ENCODE measurements at regions not wholly inside any gene's neighbourhood (a gene's known extent, or its start where the extent isn't known, plus 50 kb on each side); places are given as distances from the start of the nearest gene placed in this dataset.

DNA sequence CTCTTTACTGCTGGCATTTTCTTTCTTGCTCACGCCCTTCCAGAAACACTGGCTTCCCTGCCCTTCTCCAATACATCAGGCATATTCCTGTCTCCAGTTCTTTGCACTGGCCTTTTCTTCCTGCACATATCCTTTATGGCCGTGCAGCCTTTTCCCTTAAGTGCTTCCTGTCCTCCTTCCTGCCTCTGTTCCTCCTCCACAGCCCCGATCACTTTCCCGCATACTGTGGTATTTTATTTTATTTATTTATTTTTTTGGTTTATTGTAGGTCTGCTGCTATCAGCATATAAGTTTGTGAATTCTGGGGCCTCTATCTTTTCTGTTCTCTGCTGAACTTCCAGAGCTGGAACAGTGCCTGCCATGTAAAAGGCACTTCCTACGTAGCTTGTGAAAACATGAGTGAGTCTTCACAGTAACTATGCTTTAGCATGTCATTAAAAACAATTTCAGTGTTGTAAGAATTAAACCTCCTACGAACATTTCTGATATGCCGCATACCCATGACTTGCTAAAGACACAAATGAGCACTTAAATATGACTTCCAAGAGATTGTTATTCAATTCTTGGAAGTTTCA lies 289.1 kb downstream of the TRIB2 start:
- no peaks in the 10 kb centered on the region for H3K36me3 Mint-ChIP-seq
- no peak overlapping the region for H3K27ac Mint-ChIP-seq
- H3K27me3 Mint-ChIP-seq, result peaks cover 4% of the 10 kb centered on the region
- no peaks in the 10 kb centered on the region for H3K9me3 Mint-ChIP-seq (ENCODE audit: low read depth)
- H3K4me3 Mint-ChIP-seq, result no peak overlapping the region
- peaks cover 2% of the 10 kb centered on the region for H3K4me1 Mint-ChIP-seq (ENCODE audit: low read depth)

DNA sequence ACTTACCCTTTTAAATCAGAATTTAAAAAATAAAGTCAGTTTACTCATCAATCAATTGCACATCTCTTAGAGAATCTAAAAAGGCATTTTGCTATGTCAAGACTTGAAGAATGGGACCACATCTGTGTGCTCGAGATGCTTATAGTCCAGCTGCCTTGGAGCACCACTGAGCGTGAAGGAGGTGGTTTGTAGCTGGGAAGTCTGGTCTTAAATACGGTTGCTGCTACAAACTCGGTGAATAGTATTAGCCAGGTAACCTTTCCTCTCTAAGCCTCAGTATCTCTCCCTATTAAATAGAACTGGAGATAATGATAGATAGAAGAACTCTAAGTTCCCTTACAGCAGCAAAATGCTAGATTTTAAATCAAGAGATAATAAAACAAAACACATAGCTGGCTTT lies 289.7 kb downstream of the TRIB2 start:
- H3K36me3 Mint-ChIP-seq, result no peaks in the 10 kb centered on the region
- H3K27ac Mint-ChIP-seq, result no peak overlapping the region
- H3K9me3 Mint-ChIP-seq (ENCODE audit: low read depth), result no peaks in the 10 kb centered on the region
- peaks cover 2% of the 10 kb centered on the region for H3K4me1 Mint-ChIP-seq (ENCODE audit: low read depth)
- no peak overlapping the region for H3K4me3 Mint-ChIP-seq
- peaks cover 4% of the 10 kb centered on the region for H3K27me3 Mint-ChIP-seq

DNA sequence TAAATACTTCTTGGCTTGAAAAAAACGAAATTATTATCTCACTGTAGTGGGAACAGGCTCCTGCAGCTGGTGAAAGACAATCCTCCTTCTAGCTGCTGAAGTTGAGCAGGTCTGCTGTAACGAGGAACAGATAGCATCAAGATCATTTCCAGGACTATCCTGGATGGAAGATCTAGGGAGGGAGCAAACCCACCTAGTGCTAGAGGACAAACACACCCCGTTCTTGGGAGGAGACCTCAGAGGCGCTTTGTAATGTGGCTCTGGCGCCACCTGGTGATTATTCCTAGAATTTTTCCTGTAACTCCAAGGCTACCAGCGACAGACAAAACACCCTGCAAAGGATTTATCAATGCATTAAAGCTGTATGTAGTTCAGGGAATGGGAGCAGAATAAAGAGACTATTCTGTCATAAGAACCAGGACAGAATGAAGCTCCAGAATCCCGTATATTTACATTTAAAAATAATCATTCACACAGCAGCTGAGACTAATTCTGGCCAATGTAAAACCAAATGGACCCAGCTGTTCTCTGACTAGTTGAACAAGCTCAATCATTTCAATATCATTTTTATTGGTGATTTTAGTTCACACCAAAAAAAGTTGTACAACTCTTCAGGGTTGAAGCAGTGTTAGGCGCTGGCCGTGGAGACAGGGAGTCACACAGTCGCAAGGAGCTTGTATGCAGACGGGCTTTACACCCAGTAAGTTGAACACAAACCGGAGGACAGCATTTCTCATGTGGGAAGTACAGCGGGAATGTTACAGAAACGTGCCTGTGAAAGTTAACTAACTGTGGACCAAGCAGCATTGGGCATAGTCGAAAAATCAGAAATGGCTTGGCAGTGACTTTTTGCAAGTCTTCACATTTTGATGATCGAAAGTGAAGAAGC lies 290.3 kb downstream of the TRIB2 start:
- Mint-ChIP-seq H3K27ac (no peak overlapping the region), H3K4me3 (no peak overlapping the region), H3K9me3 (ENCODE audit: low read depth) (no peaks in the 10 kb centered on the region), H3K36me3 (no peaks in the 10 kb centered on the region), H3K4me1 (ENCODE audit: low read depth) (peaks cover 2% of the 10 kb centered on the region), H3K27me3 (peaks cover 7% of the 10 kb centered on the region)

DNA sequence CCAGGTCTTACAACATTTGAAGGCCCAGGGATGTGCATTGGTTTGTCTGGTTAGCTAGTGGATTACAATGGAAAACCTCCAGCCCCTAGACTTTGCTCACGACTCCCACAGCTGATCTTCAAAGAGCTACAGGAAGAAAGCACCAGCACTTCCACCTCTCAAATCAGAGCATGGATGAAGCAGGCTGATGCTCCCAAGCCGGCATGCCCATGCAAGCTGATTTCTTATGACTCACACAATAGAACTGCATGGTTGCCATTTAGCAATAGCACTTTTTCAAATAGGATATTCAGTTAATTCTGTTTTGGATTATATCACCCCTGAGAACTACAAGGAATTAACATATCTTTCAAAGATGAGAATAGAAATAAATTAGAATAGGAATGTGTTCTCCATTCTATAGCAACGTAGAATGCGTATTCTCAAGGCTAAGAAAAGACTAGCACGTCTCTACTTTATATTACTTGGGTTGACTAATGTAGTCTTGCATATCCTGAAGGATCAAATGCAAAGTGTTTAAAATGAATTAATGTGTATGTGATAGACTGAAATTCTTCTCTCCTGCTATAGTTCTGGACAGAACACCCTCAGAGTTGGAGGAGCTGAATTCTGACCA lies 292.4 kb downstream of the TRIB2 start:
- Mint-ChIP-seq H3K4me3 (no peak overlapping the region), H3K36me3 (no peaks in the 10 kb centered on the region), H3K27ac (no peak overlapping the region), H3K27me3 (peaks cover 19% of the 10 kb centered on the region), H3K9me3 (ENCODE audit: low read depth) (no peaks in the 10 kb centered on the region), H3K4me1 (ENCODE audit: low read depth) (peaks cover 2% of the 10 kb centered on the region)

DNA sequence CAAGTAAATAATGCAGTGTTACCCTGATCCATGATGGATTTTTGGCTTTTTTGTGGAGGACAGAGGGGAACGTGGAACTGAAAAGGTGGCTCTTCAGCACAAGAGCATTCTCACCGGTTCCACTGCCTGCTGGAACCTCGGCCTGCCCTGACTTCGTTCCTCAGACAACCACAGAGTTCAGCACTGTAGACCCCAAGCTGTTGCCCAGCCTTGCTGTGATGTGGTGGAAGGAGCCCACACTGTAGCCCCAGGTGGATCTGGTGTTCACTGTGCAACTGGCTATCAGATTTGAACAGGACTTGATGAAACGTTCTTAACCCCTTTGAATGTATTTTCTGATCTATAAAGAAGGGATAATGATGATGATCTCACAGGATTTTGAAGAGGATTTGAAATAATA lies 293.5 kb downstream of the TRIB2 start:
- Mint-ChIP-seq H3K9me3 (ENCODE audit: low read depth) (no peaks in the 10 kb centered on the region), H3K27ac (no peak overlapping the region), H3K27me3 (peaks cover 23% of the 10 kb centered on the region), H3K36me3 (no peaks in the 10 kb centered on the region), H3K4me3 (no peak overlapping the region), H3K4me1 (ENCODE audit: low read depth) (peaks cover 2% of the 10 kb centered on the region)

DNA sequence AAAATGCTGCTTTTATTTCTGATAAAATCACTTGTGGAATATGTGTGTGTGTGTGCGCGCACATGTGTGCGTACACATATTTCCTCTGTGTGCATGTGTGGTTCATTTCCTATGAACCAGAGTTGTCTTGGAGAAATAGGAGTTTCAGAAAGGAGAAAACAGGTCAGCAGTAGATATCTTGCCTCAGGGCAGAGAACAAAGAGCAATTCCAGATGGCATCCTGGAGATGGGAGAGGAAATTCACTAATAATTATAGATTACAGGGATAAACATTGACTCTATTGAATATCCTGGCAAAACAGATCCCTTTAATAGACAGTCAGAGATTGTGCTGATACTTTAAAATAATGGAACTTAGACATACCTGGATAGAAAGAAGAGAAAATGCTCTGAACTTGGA lies 298.0 kb downstream of the TRIB2 start:
- Mint-ChIP-seq H3K4me3 (no peak overlapping the region), H3K27ac (no peak overlapping the region), H3K9me3 (ENCODE audit: low read depth) (no peaks in the 10 kb centered on the region), H3K27me3 (peaks cover 39% of the 10 kb centered on the region), H3K36me3 (no peaks in the 10 kb centered on the region), H3K4me1 (ENCODE audit: low read depth) (peaks cover 3% of the 10 kb centered on the region)

DNA sequence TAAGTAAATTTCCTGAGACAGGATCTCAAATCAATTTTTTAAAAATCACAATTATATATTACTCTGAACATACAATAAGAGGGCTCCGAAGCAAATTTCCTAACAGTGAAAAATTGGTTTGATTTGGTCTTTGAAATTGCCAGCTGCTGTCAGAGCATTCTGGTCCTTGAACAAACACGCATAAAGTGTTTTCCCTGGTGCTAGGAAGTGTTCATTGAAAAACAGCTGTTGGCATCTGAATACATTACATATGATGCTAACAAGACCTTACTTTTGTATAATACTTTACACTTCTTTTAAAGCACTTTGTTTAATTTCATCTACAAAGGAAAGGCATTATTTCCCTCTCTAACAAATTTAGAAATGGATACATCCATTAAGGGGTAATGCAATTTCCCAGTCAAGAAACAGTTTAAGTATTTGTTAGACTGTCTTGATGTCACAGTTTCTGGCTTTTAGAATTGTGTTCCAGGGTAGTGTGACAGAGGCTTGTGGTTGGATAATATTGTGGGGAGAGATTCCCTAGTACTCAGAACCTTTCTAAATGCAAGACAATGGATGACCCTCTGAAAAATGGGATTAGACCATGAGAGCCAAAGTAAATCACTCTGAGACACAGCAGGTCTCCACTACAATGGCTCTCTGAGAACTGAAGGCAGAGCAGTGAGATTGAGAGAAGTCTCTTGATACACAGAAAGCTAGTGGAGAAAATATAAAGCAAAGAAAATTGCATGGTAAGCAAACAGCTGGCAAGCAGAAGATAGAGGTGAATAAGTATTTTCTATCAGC lies 299.0 kb downstream of the TRIB2 start:
- Mint-ChIP-seq H3K27me3 (peaks cover 39% of the 10 kb centered on the region), H3K4me3 (no peak overlapping the region), H3K9me3 (ENCODE audit: low read depth) (no peaks in the 10 kb centered on the region), H3K36me3 (no peaks in the 10 kb centered on the region), H3K4me1 (ENCODE audit: low read depth) (peaks cover 3% of the 10 kb centered on the region), H3K27ac (no peak overlapping the region)

DNA sequence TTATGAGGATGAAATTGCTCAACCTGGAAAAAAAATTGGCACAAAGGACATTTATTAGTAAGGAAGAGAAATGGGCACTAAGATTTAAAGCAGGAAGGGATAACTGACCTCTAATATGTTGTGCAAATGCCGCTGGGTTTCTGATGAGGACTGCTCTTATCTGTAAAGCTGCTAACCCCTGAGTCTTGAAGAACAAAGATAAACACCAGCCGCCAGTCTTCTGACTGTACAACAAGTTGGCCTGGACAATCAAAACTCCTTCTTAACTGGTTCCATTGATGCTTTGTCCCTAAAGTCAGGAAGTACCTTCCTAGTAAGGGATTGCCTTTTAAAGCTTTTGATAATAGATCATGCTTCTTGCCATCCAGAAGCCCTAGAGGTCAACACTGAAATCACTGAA lies 301.8 kb downstream of the TRIB2 start:
- Mint-ChIP-seq H3K4me1 (ENCODE audit: low read depth) (peaks cover 3% of the 10 kb centered on the region), H3K4me3 (no peak overlapping the region), H3K36me3 (no peaks in the 10 kb centered on the region), H3K9me3 (ENCODE audit: low read depth) (no peaks in the 10 kb centered on the region), H3K27me3 (peaks cover 33% of the 10 kb centered on the region), H3K27ac (no peak overlapping the region)

DNA sequence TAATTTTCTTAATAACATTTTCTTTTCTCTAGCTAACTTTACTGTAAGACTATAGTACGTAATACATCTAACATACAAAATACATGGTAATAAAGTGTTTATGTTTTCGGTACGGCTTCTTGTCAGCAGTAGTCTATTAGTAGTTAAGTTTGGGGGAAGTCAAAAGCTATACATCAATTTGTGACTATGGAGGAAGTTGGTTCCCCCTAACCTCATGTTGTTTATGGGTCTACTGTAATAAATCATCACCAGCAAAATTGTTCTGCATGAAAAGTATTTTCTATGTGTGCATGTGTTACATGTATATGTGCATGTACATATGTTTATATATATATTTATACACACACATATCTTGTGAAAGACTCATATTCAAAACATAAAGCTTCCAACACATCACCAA lies 303.0 kb downstream of the TRIB2 start:
- no peaks in the 10 kb centered on the region for H3K9me3 Mint-ChIP-seq (ENCODE audit: low read depth)
- peaks cover 29% of the 10 kb centered on the region for H3K27me3 Mint-ChIP-seq
- H3K4me3 Mint-ChIP-seq, result no peak overlapping the region
- H3K36me3 Mint-ChIP-seq, result no peaks in the 10 kb centered on the region
- no peak overlapping the region for H3K27ac Mint-ChIP-seq
- H3K4me1 Mint-ChIP-seq (ENCODE audit: low read depth), result peaks cover 3% of the 10 kb centered on the region

DNA sequence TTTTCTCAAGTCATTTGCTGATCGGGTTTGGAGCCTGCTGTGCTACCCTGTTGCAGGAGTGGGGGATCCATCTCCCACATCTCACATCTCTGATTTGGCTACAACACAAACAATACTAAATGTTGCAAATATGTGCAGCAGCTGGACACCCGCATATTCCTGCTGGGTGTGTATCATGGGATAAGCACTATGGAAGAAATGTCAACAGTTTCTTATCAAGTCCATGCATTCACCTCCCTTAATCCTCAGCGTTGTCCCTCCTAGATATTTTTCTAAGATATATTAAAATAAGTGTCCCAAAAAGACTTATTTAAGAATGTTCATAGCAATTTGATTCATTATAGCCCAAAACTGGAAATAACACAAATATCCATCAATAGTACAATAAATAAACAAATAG lies 303.7 kb downstream of the TRIB2 start:
- Mint-ChIP-seq H3K27me3 (peaks cover 30% of the 10 kb centered on the region), H3K4me3 (no peak overlapping the region), H3K9me3 (ENCODE audit: low read depth) (no peaks in the 10 kb centered on the region), H3K27ac (no peak overlapping the region), H3K4me1 (ENCODE audit: low read depth) (peaks cover 3% of the 10 kb centered on the region), H3K36me3 (no peaks in the 10 kb centered on the region)

DNA sequence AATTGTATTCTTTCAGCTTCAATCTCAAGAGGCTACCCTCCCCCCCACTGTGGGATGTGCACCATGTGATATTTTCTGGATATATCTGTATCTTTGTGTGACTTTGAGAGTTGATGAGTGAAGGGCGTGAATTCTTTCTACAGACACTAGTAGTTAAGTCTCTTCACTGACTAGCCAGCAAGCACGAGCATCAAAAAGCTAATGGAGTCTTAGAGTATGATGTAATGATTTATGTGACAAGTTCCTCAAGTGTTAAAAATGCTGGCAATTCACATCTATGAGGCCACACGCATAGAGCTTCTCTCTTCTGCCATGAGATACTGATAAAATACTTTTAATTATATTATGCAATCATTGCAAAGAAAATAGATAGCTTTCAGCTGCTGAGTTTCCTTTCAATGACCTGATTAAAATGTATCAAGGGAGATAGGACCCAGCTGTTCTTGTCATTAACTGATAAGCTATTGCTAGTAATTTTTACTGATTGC lies 304.8 kb downstream of the TRIB2 start:
- H3K4me3 Mint-ChIP-seq, result no peak overlapping the region
- peaks cover 27% of the 10 kb centered on the region for H3K27me3 Mint-ChIP-seq
- H3K36me3 Mint-ChIP-seq, result no peaks in the 10 kb centered on the region

DNA sequence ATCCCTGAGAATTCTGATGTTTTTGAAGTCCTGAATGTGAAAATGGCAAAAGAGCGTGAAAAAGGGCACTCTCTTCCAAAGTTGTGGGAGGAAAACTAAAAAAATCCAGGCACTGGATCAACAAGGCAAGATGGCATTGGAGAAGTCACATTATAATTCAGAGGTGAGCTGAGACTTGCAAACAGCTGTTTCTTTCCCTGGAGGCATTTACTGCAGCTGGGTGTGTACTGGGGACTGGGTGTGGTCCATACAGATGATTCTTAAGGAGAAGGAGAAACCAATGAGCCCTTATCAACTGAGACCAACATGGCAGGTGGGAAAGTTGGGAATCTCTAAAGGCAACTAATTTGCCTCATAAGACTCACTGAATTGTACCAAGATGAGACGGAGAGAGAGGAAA lies 313.9 kb downstream of the TRIB2 start:
- Mint-ChIP-seq H3K36me3 (no peaks in the 10 kb centered on the region), H3K27me3 (peaks cover 19% of the 10 kb centered on the region), H3K4me1 (ENCODE audit: low read depth) (no peaks in the 10 kb centered on the region), H3K9me3 (ENCODE audit: low read depth) (no peaks in the 10 kb centered on the region), H3K4me3 (no peak overlapping the region), H3K27ac (no peak overlapping the region)

More for the DNA sequence above, 304.8 kb downstream of the TRIB2 start:
- Mint-ChIP-seq H3K9me3 (ENCODE audit: low read depth) (no peaks in the 10 kb centered on the region), H3K27ac (no peak overlapping the region), H3K4me1 (ENCODE audit: low read depth) (peaks cover 3% of the 10 kb centered on the region)

DNA sequence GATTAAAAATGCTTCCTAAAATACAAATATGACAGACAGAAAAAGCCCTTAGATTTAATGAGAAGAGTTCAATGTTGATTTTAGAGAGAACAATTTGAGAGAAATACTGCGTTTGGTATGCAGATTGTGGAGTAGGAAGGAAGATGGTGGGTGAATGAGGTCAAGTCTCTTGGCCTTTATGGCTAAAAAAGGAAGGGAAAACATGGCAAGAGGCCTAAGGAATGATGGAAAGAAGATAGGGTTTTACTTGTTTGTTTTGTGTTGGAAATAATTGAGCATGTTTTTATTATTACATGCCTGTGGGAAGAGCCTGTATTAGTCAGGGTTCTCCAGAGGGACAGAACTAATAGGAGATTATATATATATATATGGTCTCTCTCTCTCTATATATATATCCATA lies 318.1 kb downstream of the TRIB2 start:
- Mint-ChIP-seq H3K27me3 (peaks cover 13% of the 10 kb centered on the region), H3K4me1 (ENCODE audit: low read depth) (no peaks in the 10 kb centered on the region), H3K36me3 (no peaks in the 10 kb centered on the region), H3K4me3 (no peak overlapping the region), H3K9me3 (ENCODE audit: low read depth) (no peaks in the 10 kb centered on the region), H3K27ac (no peak overlapping the region)

DNA sequence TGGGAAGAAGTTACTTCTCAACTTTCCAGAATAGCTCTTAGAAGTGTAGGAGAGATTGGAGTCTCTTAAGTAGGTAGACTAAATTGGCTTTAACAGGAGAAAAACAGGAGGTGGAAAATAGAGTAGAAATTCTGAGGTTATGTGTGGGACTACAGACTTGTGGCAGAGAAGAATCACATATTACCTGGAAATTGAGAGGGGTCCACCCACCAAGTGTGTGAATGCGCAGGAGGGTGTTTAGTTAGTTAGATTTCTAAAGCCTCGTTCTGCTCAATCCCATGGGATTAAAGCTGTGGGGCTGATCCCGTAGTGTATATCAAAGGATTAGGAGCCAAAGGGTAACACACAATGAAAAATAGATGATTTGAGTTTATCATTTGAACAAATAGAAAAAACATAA lies 319.1 kb downstream of the TRIB2 start:
- Mint-ChIP-seq H3K4me1 (ENCODE audit: low read depth) (no peaks in the 10 kb centered on the region), H3K4me3 (no peak overlapping the region), H3K36me3 (peaks cover under 1% of the 10 kb centered on the region), H3K9me3 (ENCODE audit: low read depth) (peaks cover 1% of the 10 kb centered on the region), H3K27ac (no peak overlapping the region), H3K27me3 (peaks cover 11% of the 10 kb centered on the region)

DNA sequence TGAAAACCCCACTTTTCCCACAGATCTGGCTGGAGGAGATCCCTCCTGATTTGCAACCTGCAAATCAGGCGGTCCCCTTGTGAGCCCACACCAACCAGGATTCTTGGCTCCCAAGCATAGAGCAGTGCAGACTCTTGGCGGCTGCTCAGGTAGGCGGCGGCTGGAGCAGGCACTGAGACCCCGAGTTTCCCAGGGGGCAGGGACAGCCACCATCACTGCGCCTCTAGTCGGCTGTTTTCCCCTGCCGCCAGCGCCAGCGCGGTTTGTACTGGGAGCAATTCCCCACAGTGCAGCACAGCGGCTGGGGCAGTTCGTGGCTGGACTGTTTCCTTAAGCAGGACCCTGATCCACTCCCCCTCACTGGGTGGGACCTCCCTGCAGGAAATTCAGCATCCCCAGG lies 323.3 kb downstream of the TRIB2 start:
- peaks cover 8% of the 10 kb centered on the region for H3K9me3 Mint-ChIP-seq (ENCODE audit: low read depth)
- no peaks in the 10 kb centered on the region for H3K4me1 Mint-ChIP-seq (ENCODE audit: low read depth)

More for the DNA sequence above, 323.3 kb downstream of the TRIB2 start:
- peaks cover 34% of the 10 kb centered on the region for H3K27me3 Mint-ChIP-seq
- no peak overlapping the region for H3K27ac Mint-ChIP-seq
- peaks cover 10% of the 10 kb centered on the region for H3K36me3 Mint-ChIP-seq
- H3K4me3 Mint-ChIP-seq, result no peak overlapping the region

Measured in activated naive CD8-positive, alpha-beta T cell (primary cell).